Endodermal cell (in vitro differentiated cells): ENCODE measurements at regions not wholly inside any gene's neighbourhood (a gene's known extent, or its start where the extent isn't known, plus 50 kb on each side); places are given as distances from the start of the nearest gene placed in this dataset.

ENCODE experiments used
- DNase-seq: peaks from one replicate; pipeline ENCODE4 v3.0.0-alpha.2; 2017
- H3K27ac ChIP-seq: 2 replicates; pipeline ENCODE4 v1.5.1; 2013; ENCODE audit warnings: mild to moderate bottlenecking, low read depth, low read length, moderate library complexity
- H3K27me3 ChIP-seq: 2 replicates; pipeline ENCODE4 v1.6.1; 2013; ENCODE audit warnings: mild to moderate bottlenecking, low read length, moderate library complexity; ENCODE audit not compliant: insufficient read depth, control insufficient read depth, poor library complexity, severe bottlenecking
- H3K36me3 ChIP-seq: 2 replicates; pipeline ENCODE4 v1.7.0; 2013; ENCODE audit warnings: mild to moderate bottlenecking, low read length, moderate library complexity; ENCODE audit not compliant: control insufficient read depth, insufficient read depth
- H3K4me1 ChIP-seq: one replicate; pipeline ENCODE4 v1.7.0; 2013; ENCODE audit warnings: low read length; ENCODE audit not compliant: control insufficient read depth, insufficient read depth
- H3K4me3 ChIP-seq: 2 replicates; pipeline ENCODE4 v1.5.1; 2013; ENCODE audit warnings: mild to moderate bottlenecking, low read length, moderate library complexity
- H3K9ac ChIP-seq: 2 replicates; pipeline ENCODE4 v1.6.1; 2013; ENCODE audit warnings: mild to moderate bottlenecking, low read length, moderate library complexity; ENCODE audit not compliant: poor library complexity, severe bottlenecking; ENCODE audit errors: extremely low read depth
- H3K9me3 ChIP-seq: 2 replicates; pipeline ENCODE4 v1.6.1; 2013; ENCODE audit warnings: mild to moderate bottlenecking, low read length, moderate library complexity; ENCODE audit not compliant: control insufficient read depth
- H3K27ac Mint-ChIP-seq: 2 replicates; pipeline ENCODE4 v1.8.0; 2020; ENCODE audit warnings: mixed read lengths
- H3K27me3 Mint-ChIP-seq: 2 replicates; pipeline ENCODE4 v1.8.0; 2021; ENCODE audit warnings: mild to moderate bottlenecking, mixed read lengths; ENCODE audit not compliant: insufficient read depth
- H3K36me3 Mint-ChIP-seq: 2 replicates; pipeline ENCODE4 v1.8.0; 2020; ENCODE audit warnings: low read depth, mixed read lengths
- H3K4me1 Mint-ChIP-seq: 2 replicates; pipeline ENCODE4 v1.8.0; 2020; ENCODE audit warnings: mixed read lengths
- H3K4me3 Mint-ChIP-seq: 2 replicates; pipeline ENCODE4 v1.8.0; 2020; ENCODE audit warnings: mild to moderate bottlenecking, moderate library complexity, mixed read lengths
- H3K9me3 Mint-ChIP-seq: 2 replicates; pipeline ENCODE4 v1.8.0; 2020; ENCODE audit warnings: mild to moderate bottlenecking, mixed read lengths
- WGBS, 2 experiments: methylation state at CpG; one replicate each; pipeline versions ENCODE4 v1.1.5 to v1.1.7; 2013; ENCODE audit warnings: missing lambda C conversion rate in 2 of 2, mixed read lengths in 1 of 2; ENCODE audit not compliant: insufficient coverage in 1 of 2, insufficient read length in 1 of 2; 5-methylcytosine and 5-hydroxymethylcytosine counted together
- TF ChIP-seq, protein P1 (sequence below): fragments of 200-600 bp; sonication (generic); conservative IDR thresholded peaks from 2 replicates; pipeline ENCODE4 v1.5.0; 2021; ENCODE audit warnings: antibody characterized with exemption, mild to moderate bottlenecking

GRCh38 chr4:138513535-138513934, 271.4 kb upstream of the SLC7A11 start:
- Mint-ChIP-seq H3K4me3 (no peak overlapping the region), H3K9me3 (no peaks in the 10 kb centered on the region), H3K27me3 (peaks cover under 1% of the 10 kb centered on the region), H3K27ac (no peak overlapping the region), H3K36me3 (no peaks in the 10 kb centered on the region), H3K4me1 (peaks cover 21% of the 10 kb centered on the region)
- Histone ChIP-seq H3K9me3 (no peaks in the 10 kb centered on the region), H3K4me1 (no peaks in the 10 kb centered on the region), H3K36me3 (no peaks in the 10 kb centered on the region), H3K9ac (no peak overlapping the region), H3K4me3 (no peak overlapping the region), H3K27ac (no peak overlapping the region), H3K27me3 (no peaks in the 10 kb centered on the region)
- TF ChIP-seq, protein P1, sequence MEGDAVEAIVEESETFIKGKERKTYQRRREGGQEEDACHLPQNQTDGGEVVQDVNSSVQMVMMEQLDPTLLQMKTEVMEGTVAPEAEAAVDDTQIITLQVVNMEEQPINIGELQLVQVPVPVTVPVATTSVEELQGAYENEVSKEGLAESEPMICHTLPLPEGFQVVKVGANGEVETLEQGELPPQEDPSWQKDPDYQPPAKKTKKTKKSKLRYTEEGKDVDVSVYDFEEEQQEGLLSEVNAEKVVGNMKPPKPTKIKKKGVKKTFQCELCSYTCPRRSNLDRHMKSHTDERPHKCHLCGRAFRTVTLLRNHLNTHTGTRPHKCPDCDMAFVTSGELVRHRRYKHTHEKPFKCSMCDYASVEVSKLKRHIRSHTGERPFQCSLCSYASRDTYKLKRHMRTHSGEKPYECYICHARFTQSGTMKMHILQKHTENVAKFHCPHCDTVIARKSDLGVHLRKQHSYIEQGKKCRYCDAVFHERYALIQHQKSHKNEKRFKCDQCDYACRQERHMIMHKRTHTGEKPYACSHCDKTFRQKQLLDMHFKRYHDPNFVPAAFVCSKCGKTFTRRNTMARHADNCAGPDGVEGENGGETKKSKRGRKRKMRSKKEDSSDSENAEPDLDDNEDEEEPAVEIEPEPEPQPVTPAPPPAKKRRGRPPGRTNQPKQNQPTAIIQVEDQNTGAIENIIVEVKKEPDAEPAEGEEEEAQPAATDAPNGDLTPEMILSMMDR, result no peak
- no peak for DNase-seq
- 78 to 95% methylated on average over 1 of the region's 1 CpG for WGBS, 2 experiments

GRCh38 chr4:138512756-138513155, 270.6 kb upstream of the SLC7A11 start:
- Histone ChIP-seq H3K4me3 (no peak overlapping the region), H3K9ac (no peak overlapping the region), H3K27me3 (no peaks in the 10 kb centered on the region), H3K4me1 (no peaks in the 10 kb centered on the region), H3K27ac (no peak overlapping the region), H3K9me3 (no peaks in the 10 kb centered on the region), H3K36me3 (no peaks in the 10 kb centered on the region)
- H3K36me3 Mint-ChIP-seq, result no peaks in the 10 kb centered on the region
- DNase-seq, result no peak
- H3K4me3 Mint-ChIP-seq, result no peak overlapping the region
- peaks cover 21% of the 10 kb centered on the region for H3K4me1 Mint-ChIP-seq
- peaks cover 3% of the 10 kb centered on the region for H3K27me3 Mint-ChIP-seq
- no peak overlapping the region for H3K27ac Mint-ChIP-seq
- TF ChIP-seq, protein P1, result no peak
- H3K9me3 Mint-ChIP-seq, result no peaks in the 10 kb centered on the region

DNA sequence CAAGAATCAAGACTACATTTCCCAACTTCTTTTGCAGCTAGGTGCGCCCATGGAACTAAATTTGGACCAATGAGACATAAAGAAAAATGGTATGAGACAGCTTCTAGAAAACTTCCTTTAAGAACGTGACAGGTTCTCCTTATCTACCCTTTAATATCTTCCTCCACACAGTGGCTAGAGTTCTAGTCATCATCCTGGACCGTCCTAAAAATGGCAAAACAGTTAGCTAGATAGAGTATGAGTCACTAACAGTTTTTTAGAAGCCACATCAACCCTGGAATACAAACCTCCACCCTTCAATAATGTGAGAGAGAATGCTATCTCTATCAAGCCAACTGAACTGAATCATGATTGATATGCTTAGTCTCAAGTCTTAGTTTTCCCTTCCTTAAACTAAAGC, 267.9 kb upstream of the SLC7A11 start:
- no peaks in the 10 kb centered on the region for H3K4me1 ChIP-seq
- no peak overlapping the region for H3K4me3 ChIP-seq
- TF ChIP-seq, protein P1, result no peak
- WGBS, 2 experiments, result 74% methylated on average over 3 of the region's 3 CpGs; no CpG with 5 or more reads in 1 of the 2 experiments
- no peaks in the 10 kb centered on the region for H3K36me3 ChIP-seq
- DNase-seq, result no peak
- H3K27ac Mint-ChIP-seq, result no peak overlapping the region
- H3K4me3 Mint-ChIP-seq, result no peak overlapping the region
- no peaks in the 10 kb centered on the region for H3K27me3 ChIP-seq
- peaks cover 11% of the 10 kb centered on the region for H3K4me1 Mint-ChIP-seq
- H3K9ac ChIP-seq, result no peak overlapping the region
- peaks cover 3% of the 10 kb centered on the region for H3K27me3 Mint-ChIP-seq
- H3K9me3 ChIP-seq, result no peaks in the 10 kb centered on the region
- H3K9me3 Mint-ChIP-seq, result peaks cover 4% of the 10 kb centered on the region
- no peaks in the 10 kb centered on the region for H3K36me3 Mint-ChIP-seq
- no peak overlapping the region for H3K27ac ChIP-seq
